ENCODE measurements at regions not wholly inside any gene's neighbourhood (a gene's known extent, or its start where the extent isn't known, plus 50 kb on each side); places are given as distances from the start of the nearest gene placed in this dataset.
"Not testable (repeated sequence)": the region's sequence is repeated elsewhere in the genome, so short reads cannot be mapped to it uniquely, and the experiment has no call there.

- no peak overlapping the region for H3K4me3 ChIP-seq (ENCODE audit: low read depth, low read length)
- no peak for TF ChIP-seq CTCF (IDR thresholded peaks at IDR 0.05; ENCODE audit: borderline replicate concordance, insufficient read depth, low read depth, low read length)
These were observed 688.4 kb downstream of the HTR1B start for GRCh38 chr6:76774781-76775384.

- H3K4me3 ChIP-seq (ENCODE audit: low read depth, low read length) = no peak overlapping the region
- no peak for TF ChIP-seq CTCF (IDR thresholded peaks at IDR 0.05; ENCODE audit: borderline replicate concordance, insufficient read depth, low read depth, low read length)
These were observed 690.3 kb downstream of the HTR1B start for GRCh38 chr6:76772951-76773350.

DNA sequence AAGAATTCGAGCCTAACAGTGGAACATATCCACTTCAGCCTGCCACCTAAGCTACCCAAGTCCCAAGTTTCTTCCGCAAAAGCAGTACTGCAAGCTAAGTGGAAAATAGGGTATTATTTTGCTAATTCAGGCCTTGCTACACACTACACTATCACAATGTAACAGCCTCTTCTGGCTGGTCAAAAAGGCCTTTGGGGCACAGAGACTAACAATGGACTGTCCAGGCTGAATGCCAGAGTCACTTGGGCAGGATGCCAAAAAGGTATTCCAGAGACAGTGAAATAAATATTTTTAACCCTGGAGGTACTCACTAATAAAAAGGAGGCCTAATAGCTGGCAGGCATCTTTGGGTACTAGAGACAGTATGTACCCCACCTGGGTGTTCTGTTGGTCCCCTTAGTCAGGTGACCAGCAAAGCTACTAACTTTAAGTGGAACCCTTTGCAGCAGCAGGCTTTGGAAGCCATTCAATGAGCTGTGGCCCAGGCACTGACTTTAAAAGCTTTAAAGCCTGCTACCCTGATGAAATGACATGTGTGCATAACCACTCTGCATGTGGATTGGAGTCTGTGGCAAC, 692.1 kb downstream of the HTR1B start:
- no peak overlapping the region for H3K4me3 ChIP-seq (ENCODE audit: low read depth, low read length)
- TF ChIP-seq CTCF (IDR thresholded peaks at IDR 0.05; ENCODE audit: borderline replicate concordance, insufficient read depth, low read depth, low read length) = no peak

DNA sequence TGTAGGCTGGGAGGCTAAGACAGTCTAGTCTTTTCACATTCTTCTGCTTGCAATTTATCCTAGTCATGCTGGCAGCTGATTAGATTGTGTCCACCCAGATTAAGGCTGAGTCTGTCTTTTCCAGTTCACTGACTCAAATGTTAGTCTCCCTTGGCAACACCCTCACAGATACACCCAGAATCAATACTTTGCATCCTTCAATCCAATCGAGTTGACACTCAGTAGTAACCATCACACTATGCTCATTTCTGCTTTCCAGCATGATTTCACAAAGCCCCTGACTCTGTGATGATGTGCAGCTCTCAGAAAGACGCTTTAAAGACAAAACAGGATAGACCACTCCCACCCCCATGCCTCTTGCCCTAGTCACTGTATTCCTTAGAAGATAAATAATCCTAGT, 693.0 kb downstream of the HTR1B start:
- no peak overlapping the region for H3K4me3 ChIP-seq (ENCODE audit: low read depth, low read length)
- no peak for TF ChIP-seq CTCF (IDR thresholded peaks at IDR 0.05; ENCODE audit: borderline replicate concordance, insufficient read depth, low read depth, low read length)

- no peak overlapping the region for H3K4me3 ChIP-seq (ENCODE audit: low read depth, low read length)
- TF ChIP-seq CTCF (IDR thresholded peaks at IDR 0.05; ENCODE audit: borderline replicate concordance, insufficient read depth, low read depth, low read length) = no peak
These were observed 694.7 kb downstream of the HTR1B start for GRCh38 chr6:76768556-76768955.

GRCh38 chr6:76764057-76764456, 691.6 kb upstream of the IMPG1 start:
- no peak overlapping the region for H3K4me3 ChIP-seq (ENCODE audit: low read depth, low read length)
- TF ChIP-seq CTCF (IDR thresholded peaks at IDR 0.05; ENCODE audit: borderline replicate concordance, insufficient read depth, low read depth, low read length) = no peak

DNA sequence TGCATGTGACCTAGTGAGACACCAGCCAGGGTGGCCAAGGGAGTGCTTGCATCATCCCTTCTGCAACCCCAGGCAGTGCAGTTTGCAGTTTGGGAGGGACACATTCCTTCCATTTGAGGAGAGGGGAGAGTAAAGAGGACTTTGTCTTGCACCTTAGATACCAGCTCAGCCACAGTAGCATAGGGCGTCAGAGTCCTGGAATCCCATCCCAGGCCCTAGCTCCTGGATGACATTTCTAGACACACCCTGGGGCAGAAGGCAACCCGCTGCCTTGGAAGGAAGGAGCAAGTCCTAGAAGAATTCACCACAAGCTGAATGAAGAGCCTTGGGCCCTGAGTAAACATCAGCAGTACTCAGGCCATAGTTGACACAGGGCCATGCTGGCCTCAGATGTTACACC, 680.4 kb upstream of the IMPG1 start:
- no peak for TF ChIP-seq CTCF (IDR thresholded peaks at IDR 0.05; ENCODE audit: borderline replicate concordance, insufficient read depth, low read depth, low read length)
- no peak overlapping the region for H3K4me3 ChIP-seq (ENCODE audit: low read depth, low read length)

DNA sequence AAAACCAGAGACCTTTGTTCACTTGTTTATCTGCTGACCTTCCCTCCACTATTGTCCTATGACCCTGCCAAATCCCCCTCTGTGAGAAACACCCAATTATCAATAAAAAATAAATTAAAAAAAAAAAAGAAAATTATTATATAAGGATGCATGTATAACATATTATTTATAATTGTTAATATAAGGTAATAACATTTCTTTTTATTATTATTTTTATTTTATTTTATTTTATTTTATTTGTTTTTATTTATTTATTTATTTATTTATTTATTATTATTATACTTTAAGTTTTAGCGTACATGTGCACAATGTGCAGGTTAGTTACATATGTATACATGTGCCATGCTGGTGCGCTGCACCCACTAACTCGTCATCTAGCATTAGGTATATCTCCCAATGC, 672.9 kb upstream of the IMPG1 start:
- H3K4me3 ChIP-seq (ENCODE audit: low read depth, low read length) = not testable (repeated sequence)

DNA sequence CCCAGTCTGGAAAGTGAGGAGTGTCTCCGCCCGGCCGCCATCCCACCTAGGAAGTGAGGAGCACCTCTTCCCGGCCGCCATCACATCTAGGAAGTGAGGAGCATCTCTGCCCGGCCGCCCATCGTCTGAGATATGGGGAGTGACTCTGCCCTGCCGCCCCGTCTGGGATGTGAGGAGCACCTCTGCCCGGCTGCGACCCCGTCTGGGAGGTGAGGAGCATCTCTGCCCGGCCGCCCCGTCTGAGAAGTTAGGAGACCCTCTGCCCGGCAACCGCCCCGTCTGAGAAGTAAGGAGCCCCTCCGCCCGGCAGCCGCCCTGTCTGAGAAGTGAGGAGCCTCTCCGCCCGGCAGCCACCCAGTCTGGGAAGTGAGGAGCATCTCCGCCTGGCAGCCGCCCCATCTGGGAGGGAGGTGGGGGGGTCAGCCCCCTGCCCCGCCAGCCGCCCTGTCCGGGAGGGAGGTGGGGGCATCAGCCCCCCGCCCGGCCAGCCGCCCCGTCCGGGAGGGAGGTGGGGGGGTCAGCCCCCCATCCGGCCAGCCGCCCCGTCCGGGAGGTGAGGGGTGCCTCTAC, 671.8 kb upstream of the IMPG1 start:
- H3K4me3 ChIP-seq (ENCODE audit: low read depth, low read length) = not testable (repeated sequence)

All from GM12875 (cell line).